Fibroblast of skin of left quadriceps (primary cell): ENCODE measurements at regions not wholly inside any gene's neighbourhood (a gene's known extent, or its start where the extent isn't known, plus 50 kb on each side); places are given as distances from the start of the nearest gene placed in this dataset.

Source experiments
- DNase-seq, 2 experiments: peaks; one replicate each; pipeline ENCODE4 v3.0.0-alpha.2; 2013; ENCODE audit warnings: low read depth in 2 of 2

DNA sequence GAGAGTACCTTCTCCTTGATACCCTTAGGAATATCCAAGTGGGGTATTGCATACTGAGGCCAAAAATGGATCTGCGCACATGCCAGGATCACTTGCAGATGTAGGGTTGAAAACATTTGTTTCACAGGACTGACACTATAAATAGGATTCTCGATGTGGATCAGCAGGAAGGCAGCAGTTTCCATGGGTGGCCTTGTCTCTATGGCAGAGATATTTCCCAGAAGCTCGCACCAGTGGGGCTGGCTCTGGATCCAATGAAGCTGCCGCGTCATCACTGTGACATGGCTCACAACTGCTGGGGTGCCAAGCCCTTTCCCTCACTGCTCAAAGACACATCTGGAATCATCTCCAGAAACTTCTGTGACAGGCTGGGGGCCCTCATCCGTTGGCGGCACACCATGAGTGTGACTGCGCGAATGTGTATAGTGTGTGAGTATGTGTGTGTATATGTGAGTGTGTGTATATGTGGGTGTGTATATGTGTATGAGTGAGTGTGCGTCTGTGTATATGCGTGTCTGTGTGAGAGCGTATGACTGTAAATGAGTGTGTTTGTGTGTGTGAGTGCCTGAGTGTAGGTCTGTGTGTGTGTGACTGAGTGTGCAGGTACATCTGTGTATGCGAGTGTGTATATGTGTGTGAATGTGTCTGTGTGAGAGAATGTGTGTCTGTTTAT, 182.5 kb downstream of the GAS1 start:
- DNase-seq = no peak

DNA sequence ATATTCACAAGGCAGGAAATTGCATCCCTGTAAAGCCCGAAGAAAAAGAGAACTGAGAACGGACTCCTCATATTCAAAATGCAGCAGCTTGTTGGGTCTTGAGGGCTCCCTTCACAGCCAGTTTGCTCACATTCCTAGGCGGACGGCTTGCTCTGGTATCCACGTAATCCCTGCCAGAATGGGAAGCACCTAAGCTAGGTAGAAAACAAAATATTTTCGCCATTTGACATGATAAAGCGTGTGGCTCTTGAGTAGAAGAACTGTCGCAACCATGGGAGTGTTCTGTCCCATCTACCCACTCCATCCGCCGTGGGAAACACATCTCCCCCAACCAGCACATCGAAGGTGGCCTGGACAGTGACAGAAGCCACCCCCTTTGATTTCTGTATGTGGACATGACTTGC, 183.1 kb downstream of the GAS1 start:
- DNase-seq = no peak

DNA sequence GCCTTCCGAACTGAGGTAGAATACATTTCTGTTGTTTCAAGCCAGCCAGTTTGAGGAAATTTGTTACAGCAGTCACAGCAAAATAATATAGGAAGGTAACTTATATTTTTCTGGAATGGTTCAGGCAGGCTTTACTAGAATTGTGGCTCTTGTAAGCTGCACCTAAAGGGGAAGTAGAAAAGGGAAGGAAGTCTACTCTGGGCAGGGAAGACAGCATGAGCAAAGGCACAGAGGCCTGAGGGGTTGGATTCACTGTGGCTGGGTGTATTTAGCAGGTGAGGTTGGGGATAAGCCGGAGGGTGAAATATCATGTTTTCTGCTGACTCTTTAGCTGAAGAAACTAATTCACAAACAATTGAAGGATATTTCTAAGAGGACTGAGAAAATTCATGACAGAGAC, 183.5 kb downstream of the GAS1 start:
- no peak for DNase-seq

DNA sequence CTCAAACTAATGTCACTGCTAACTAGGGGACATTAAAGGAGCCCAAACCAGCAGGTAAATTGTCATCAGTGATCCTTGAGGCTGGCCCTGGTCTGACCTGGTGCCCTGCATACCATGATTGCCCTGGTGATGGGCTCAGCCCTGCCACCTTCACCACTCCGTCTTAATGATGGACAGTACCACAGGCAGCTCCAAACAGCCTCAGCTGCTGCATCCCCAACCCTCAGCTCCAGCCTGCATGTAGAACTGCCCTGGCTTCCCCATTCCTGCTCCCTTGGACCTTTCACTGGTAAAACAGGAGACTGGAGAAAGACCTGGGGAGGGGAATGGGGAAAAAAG, 190.0 kb downstream of the GAS1 start:
- no peak for DNase-seq

DNA sequence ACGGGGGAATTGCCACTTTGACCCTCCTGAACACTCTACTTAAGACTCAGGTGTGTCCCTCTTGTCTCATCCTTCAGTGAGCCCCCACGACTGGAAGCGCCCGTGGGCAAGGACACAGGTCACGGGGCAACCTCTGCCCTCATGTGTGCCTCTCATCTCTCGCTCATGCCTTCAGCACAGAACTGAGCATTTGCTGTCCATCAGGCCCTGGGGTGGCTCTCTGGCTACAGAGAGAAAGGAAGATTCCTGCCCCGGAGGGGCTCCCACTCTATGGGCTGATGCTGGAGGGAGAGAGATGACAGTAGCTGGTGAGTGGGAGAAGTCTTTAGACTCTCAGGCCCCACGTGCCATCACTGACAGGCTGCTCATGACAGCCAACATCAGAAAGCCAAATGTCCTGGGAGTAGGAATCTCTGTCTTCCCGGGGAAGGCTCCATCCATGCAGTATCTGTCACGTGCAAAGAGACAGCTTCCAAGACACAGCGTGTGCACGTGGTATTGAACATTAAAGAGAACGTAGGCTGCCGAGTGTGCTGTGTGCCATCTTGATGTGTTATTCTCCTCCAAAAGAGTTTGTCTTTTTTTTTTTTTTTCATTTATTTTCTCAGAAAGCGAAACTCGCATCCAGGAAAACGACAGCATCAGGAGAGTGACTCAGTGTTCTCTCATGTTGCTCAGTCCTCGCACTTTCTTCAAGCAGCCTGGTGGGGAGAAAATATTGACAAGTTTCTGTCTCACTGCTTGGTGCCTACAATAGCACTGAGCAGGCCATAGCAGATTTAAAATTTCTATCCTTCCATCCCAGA, 190.5 kb downstream of the GAS1 start:
- DNase-seq = no peak

DNA sequence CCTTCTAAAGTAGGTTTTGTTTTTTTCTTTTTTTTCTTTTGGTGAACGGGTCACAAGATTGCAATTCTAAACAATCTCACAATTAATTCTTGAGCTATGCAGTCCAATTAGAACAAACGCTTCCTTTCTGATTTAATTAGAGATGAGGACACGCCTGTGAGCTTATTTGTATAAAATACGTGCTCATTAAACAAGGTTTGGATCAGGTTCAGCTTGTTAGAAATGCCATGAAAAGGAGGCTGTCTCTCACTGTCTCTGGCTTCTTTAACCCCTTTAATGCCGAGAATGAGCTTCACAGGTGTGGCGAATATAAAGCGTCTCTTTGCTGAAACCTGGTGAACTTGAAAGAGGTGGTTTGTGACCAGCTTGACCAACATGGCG, 191.8 kb downstream of the GAS1 start:
- DNase-seq = no peak

DNA sequence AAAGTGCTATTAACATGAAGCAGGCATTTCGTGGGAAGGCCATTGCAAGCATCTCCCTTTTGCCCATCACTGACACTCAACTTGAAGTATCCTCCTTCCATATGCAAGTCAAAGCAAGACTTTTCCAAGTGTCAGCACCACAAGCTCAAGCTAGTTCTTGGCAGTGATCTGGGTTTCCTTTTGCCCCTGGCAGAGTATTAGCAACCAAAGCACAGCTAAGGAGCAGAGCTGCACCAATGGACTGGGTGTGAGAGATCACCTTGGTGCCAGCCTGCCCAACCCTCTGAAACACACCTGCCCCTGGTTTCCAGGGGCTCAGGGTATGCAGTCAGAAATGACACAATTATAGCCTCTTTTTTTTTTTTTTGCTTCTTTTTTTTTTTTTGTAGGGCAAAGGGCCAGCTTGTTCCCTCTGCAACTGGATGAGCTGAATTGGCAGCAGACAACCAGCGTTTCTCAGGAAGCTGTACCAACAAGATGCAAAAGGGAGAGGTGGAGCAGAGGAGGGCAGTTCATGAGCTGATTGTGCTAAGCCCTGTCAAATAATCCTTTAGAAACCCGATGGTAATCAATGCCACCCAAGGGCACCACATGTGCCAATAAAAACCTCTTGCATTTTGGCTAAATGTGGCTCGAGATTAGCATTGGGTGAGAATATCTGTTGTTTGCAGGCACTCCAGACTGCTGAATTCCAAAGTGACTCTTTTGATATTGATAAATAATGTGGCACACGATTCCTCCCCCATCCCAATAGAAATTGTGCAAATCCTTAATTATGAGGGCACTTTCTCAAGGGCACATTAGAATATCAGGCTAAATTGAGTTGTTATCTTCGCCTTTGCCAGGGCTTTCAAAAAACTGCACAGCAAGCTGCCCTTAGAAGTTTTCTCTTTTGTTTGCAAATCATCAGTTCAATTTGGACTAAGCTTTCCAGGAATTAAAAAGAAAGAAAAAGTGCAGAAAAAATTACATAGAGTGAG, 192.4 kb downstream of the GAS1 start:
- DNase-seq = no peak

DNA sequence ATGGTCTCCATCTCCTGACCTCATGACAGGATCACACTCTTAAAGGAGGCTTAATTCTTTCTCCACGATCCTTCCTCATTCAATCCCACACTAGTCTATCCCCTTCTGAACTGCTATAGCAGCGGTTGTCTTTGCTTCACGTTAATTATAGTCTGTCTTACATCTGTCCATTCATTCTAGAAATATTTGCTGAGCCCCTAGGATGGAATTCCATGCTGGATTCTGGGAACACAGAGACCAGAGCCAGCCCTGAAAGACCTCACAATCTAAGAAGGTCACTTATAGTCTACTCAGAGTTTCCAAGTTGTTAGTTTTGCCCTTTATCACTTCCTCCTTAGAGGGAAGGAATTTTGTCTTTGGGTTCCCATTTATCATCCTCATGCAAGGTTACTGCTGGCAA, 193.5 kb downstream of the GAS1 start:
- DNase-seq = no peak

DNA sequence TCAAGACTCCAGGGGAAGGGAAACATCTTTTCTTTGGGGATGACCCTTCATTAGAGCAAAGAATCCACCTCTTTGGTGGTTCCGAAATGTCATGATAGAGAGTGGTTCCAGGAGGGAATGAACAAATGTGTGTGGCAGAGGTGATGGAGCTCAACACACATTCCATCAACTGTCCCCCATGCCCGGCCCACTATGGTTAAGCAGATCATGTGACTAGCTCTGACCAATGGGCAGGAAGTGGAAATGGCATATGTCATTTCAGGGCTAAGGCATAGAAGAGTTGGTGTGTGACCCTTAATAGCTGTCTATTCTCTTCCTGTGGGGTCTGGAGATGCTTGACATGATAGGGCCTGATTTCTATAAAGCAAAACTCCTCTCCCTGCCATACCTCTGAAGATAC, 194.6 kb downstream of the GAS1 start:
- no peak for DNase-seq

DNA sequence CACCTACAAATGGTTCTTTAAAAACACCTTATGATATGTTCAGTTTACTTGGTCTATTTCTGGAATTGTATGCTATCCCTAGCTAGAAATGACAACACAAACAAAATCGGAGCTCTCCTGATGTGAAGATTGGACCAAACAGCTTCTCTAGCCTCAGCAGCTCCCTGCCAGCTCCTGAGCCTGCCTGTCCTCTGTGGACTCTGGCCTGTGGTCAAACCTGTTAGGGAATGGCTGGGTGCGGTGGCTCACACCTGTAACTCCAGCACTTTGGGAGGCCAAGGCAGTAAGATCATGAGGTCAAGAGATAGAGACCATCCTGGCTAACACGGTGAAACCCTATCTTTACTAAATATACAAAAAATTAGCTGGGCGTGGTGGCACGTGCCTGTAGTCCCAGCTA, 195.3 kb downstream of the GAS1 start:
- no peak for DNase-seq

DNA sequence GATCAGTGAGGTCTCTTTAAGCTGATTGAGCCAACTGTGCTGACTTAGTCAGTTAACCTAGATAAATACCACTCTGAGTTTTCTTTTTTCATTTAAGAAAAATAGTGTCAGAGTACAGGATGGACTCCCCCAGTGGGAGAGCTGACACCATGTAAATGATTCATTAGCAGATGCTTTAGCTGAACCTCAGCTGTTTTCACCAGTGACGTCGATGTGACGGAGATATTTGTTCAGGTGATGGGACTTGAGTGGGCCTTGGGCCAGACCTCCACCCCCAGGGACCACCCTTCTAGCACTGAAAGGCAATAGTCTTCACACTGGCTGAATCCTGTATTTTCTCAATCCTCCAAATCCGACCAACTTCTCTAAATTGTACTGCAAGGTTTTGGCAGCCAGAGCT, 196.1 kb downstream of the GAS1 start:
- no peak for DNase-seq

DNA sequence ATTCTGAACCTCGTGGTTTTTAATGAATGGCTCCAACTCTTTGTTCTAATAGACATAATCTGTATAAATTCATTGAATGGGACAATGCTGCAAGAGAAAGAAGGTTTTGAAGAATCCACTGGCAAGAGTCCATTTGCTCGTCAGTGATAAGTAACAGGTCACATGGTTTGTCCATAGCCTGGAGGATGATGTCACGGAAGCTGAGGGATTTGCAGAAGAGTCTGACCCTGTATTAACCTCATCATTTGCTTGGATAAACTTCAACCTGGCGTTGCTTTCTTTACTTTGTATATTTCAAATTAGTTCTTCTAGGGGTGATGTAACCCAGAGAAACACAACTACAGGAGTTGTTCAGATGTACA, 197.4 kb downstream of the GAS1 start:
- peak; percentile 62 to 63 for DNase-seq

DNA sequence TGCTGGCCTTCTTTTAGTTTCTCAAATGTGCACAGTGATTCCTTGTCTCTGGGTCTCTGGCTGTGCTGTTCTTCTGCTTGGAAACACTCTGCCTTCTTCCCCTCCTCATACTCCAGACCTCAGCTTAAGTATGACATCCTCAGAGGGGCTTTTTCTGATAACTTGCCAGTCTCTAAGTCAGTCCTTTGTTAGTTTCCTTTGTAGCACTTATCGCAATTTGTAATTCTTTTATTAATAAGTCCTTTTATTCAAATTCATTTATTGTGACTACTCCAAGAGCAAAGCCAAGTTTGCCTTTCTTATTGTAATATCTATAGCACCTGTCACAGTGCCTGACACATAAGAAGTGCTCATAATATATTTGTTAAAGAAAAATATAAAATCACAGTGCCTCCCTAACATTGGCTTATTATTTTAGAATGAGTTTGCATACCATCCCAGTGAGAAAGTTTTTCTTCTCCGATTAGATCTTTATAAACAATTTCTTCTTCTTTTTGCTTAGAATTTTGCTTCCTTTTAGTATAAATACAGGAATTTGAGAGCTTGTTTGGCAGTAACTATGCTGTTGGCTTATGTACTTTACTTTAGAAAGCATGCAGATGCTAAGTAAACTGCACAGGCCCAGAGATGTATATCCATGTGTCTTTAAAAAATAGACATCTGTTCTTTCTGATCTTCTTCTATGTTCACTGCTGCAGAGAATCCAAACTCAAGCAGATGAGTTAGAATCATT, 198.0 kb downstream of the GAS1 start:
- DNase-seq = no peak

DNA sequence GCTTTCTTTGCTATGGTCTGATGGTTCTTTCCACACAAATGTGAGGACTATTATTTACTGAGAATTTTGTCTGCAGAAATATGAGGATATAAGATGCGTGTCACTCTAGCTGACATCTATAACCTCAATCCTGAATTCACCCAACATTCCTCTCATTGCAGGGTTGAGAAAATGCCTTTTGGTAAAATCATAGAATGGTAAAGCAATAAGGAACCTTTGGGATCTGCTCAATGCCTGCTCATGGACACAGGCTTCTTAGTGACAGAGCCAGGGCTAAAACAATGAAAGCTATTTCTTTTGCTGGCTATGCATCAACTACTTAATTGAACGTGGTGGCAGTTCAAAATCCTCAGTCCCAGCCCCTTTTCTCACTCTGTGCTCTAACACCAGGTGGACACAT, 199.6 kb downstream of the GAS1 start:
- DNase-seq = no peak

DNA sequence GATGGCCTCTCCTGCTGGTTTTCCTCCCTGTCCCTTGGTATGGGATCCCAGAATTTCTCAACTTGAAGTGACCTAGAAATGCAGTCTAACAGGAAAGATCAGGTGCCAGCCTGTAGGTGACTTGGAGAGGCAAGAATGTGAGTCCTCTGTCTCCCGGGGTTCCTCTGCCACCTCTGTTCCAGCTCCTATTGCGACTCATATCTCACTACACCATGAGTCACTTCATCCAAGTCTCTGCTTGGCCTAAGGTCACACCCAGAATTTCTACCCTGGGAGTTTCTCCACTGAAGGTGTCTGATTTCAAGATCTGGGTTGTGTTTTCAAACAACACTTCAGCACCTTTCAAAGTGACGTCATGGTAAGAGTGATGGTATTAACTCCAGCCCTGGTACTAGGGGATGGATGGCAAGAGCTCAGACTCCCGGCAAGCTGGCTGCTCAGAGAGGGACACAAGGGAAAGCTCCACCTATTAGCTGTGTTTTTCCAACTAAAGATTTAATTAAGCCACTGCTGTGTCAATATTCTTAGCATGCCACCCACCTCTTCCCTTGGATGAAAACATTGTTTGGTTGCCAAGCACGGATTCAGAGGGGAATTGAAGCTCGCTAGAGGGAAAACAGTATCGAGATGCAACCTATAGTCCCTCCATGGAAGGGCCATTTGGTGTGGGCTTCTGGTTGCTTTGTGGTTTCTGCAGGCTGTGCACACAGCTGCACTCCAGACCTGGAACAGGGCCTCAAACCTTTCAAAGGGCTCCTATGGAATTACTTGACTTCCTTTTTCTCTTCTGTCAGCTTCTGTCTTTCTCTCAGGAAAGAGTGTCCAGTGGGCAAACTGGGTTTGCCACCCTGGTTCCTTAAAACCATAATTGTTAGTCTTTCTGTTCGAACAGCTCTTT, 205.7 kb downstream of the GAS1 start:
- DNase-seq = peak; percentile 46 to 56

DNA sequence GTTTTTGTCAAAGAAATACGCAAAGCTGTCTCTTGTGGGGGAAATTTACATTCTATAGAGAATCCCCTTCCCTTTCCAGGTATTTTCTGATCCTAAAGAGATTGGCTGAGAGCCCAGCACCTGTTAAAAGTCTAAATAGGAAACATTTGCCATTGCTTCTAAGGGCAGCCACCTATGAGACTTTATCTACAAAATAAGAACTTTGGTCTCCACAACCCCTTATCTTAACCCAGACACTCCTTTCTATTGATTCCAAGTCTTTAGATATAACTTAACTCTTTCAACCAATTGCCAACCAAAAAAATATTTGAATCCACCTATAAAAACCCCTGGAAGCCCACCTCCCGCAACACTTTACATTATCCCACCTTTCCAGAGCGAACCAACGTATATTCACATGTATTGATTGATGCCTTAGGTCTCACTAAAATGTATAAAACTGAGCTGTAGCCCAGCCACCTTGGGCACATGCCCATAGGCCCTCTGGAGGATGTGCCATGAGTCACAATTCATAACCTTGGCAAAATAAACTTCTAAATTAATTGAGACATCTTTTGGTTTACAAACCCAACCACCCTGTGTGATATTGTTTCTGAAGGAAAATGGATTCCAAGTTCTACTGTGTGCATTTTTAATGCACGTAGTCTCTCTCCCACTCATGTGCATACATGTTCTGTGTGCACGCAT, 211.4 kb downstream of the GAS1 start:
- DNase-seq = no peak

DNA sequence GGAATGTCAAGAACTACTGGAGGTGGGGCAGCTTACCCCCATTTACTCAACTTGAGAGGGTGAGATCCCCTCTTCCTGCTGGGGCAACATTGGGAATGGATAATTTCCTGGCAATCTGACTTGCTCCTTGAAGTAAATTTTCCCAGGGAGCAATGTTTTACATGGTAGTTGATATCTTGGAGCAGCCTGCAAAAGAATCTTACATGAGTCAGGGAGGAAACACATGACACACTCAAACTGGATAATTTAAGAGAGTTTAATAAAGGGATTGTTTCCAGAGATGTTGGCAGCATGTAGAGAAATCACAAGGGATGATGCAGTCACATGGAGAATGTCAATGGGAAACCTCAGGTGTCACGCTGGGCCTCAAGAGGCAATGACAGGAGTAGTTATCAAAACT, 212.5 kb downstream of the GAS1 start:
- DNase-seq = peak; percentile 79 to 80

DNA sequence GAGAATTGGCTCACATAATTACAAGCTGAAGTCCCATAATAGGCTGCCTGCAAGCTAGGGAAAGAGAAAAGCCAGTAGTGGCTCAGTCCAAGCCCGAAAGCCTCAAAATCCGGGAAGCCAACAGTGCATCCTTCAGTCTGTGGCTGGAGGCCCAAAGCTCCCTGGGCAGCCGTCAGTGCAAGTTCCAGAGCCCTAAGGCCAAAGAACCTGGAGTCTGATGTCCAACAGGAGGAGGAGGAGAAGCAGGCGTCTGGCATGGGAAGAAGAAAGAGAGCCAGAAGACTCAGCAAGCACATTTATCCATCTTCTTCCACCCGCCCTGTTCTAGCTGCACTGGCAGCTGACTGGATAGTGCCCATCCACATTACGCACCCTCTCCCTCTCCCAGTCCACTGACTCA, 213.4 kb downstream of the GAS1 start:
- no peak for DNase-seq

DNA sequence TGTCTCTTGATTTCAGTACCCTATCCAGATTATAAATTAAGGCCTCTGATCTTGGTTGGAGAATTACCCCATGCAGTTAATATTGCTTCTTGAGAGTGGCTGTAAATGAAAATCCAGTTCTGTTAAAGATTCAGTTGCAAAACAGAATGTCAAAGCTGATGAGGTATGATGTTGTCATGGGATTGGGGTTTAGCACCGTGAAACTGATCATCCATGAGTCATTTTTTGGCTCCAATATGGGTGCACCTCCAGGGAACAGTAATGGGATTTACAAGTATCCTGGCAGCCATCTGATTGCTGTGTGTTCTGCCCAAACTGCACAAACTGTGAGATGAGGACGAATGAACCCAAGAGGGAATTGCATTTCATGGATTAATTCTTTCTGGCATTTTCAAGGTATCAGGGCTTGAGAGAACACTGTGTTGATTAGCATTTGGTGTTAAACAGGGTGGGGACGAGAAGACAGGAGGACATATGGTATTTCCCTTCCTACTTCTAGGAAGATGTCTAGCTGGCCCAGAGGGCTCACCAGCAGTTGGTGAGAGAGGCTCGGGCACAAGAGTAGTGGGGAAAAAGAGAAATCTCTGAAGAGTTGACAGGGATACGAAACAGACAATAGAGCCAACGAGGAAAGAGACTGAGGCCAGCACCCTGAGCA, 214.7 kb downstream of the GAS1 start:
- DNase-seq = peak; percentile 88 to 91
